ENCODE measurements at regions not wholly inside any gene's neighbourhood (a gene's known extent, or its start where the extent isn't known, plus 50 kb on each side); places are given as distances from the start of the nearest gene placed in this dataset.

DNA sequence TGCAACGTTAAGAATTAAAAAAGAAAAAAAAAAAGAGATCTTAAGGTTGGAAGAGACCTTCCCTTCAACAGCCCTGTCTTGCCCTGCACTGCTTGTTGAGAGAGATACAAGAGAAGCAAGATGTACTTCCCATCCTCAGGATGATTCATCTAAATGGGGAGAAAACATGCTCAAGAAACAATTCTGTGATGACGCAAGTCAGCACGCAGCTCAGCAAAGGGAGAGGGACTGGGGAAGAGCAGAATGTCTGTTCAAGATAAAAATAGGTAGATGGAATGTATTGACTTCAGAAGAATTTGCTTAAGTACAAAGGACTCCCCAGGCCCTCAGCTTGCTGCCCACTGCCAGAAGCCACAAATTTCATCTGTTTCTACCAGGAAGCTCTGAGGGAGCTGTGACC, 198.2 kb upstream of the SPRED2 start:
- TF ChIP-seq, protein P1, sequence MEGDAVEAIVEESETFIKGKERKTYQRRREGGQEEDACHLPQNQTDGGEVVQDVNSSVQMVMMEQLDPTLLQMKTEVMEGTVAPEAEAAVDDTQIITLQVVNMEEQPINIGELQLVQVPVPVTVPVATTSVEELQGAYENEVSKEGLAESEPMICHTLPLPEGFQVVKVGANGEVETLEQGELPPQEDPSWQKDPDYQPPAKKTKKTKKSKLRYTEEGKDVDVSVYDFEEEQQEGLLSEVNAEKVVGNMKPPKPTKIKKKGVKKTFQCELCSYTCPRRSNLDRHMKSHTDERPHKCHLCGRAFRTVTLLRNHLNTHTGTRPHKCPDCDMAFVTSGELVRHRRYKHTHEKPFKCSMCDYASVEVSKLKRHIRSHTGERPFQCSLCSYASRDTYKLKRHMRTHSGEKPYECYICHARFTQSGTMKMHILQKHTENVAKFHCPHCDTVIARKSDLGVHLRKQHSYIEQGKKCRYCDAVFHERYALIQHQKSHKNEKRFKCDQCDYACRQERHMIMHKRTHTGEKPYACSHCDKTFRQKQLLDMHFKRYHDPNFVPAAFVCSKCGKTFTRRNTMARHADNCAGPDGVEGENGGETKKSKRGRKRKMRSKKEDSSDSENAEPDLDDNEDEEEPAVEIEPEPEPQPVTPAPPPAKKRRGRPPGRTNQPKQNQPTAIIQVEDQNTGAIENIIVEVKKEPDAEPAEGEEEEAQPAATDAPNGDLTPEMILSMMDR (IDR thresholded peaks at IDR 0.05) = no peak
- TF ChIP-seq POLR2A (IDR thresholded peaks at IDR 0.05) = no peak
